IPS DF 4.7 (cell line): ENCODE measurements at regions not wholly inside any gene's neighbourhood (a gene's known extent, or its start where the extent isn't known, plus 50 kb on each side); places are given as distances from the start of the nearest gene placed in this dataset.
"Not testable (repeated sequence)": the region's sequence is repeated elsewhere in the genome, so short reads cannot be mapped to it uniquely, and the experiment has no call there.

Experiments used
- DNase-seq: peaks from one replicate; pipeline ENCODE4 v3.0.0-alpha.2; 2013; ENCODE audit warnings: low spot score; ENCODE audit errors: extremely low read depth

DNA sequence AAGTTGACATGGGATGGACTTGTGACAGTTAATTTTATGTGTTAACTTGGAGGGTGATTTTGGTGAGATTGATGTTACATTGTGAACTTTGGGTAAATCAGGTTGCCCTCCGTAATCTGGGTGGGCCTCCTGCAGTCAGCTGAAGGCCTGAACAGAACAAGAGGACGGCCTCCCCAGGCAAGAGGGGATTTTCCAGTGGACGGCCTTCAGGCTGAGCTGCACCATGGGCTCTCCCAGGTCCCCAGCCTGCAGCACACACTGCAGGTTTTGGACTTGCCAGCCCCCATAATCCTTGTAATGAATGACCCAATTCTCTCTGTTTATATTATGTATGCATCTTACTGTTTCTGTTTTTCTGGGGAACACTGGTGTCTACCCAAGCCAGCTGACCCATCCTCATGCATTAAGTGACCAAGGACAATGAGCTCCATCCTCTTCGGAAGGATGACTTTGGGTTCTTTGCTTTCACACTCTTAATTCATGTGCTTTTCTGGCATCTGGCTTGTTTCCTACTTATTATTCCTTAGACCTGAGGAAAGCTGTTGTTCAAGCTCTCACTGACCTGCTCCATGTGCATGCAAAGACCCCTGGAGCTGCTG lies 64.2 kb downstream of the DACT2 start:
- DNase-seq, result no peak

DNA sequence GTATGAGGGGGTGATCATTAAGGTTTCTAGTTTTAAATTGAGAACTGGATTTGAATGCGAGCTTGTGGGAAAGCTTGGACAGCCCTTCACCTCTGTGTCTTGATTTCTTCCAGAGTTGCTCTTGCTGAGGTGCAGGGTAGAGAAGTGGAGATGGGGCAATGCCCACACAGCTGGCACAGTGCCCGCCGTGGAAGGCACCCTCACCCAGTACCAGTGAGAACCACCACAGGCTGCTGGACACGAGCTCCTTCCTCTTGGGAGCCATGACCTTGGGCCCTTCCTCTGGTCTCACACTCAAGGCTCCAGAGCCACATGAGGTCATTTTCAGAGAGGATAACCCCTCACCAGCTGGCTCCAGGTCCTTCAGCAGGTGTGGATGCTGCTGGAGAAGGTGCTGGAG lies 67.3 kb downstream of the DACT2 start:
- no peak for DNase-seq

DNA sequence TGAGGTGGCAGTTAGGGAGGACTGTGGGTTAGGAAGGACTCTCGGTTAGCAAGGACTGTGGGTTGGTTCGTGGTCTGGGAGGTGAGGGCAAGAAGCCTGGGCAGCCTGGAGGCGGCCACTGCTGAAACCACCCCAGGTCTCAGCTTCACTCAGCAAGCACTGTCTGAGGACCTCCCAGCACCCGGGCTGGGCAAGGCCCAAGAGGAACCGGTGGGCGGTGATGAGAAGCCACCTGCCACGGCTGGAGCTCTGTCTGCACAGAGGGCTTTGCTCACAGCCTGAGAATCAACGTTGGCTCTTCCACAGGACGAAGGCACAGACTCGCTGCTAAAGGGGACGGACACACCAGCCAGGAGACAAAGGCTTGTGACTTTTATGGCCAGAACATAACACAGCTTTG lies 69.3 kb downstream of the DACT2 start:
- DNase-seq, result no peak

DNA sequence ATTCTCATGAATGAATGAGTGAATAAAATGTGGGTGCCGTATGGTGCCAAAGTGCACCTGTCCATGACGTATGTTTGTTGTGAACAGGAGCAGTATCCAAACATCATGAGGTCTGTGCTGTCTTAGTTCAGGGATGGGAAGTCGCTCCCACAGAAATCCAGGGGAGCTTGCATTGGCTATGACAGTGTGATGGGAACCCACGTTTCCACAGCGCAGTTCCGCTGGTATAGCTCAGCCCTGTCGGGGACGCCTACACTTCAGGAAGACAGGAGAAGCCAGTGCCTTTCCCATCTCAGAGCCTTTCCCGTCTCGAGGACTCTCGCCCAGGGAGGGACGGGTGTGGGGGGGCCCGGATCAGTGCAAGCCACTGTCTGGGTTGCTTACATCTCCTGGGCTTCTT lies 69.8 kb downstream of the DACT2 start:
- DNase-seq, result no peak

DNA sequence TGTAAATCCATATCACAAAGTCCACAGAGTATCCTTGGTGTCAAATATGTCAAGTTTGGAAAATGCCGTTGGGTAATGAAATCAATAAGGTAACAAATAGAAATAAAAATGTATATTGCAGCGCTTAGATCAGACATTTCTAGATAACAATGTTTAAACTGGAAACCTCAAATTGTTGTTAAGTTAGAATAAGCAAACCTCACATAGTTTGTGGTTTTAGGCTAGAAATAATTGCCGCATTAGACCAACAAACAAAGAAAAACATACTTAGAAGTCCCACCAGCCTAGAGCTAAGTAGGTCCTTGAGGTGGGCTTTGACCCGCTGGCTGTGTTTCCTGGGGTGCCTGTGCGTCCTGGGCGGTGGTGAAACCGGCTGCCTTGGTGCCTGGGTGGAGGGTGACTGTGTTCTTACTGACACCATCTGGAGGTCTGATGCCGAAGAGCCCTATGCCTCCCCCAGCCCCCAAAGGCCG lies 71.4 kb downstream of the DACT2 start:
- DNase-seq, result no peak

DNA sequence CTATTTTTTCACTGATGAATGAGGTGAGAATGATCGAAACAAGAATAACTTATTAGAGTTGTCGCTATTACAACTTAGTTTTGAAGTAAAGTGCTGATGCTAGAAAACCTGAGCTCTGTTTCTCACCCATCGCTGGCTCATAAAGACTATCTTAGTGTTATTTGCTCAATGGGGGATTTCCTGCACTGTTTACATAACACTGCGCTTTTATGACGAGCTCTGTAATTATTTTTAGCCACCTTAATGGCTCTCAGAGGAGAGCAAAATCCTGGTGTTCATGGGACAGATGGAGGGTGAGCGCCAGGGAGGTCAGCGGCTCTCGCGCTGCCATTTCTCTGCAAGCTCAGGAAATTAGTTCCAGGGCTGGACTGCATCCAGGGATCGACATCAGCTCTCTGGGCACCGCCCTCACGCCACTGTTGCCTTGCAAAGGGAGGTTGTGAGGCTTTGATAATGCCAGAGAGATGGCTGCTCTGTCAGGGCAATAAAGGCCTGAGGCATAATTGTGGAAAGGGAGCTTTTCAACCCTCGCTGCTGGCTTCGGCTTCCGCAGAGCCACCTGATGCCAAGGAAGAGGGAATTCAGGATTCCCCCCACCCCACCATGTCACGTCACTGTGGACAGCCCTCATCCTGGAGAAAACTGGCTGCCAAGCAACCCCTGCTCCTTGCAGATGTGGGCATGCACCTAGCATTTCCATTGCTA lies 72.0 kb downstream of the DACT2 start:
- no peak for DNase-seq

DNA sequence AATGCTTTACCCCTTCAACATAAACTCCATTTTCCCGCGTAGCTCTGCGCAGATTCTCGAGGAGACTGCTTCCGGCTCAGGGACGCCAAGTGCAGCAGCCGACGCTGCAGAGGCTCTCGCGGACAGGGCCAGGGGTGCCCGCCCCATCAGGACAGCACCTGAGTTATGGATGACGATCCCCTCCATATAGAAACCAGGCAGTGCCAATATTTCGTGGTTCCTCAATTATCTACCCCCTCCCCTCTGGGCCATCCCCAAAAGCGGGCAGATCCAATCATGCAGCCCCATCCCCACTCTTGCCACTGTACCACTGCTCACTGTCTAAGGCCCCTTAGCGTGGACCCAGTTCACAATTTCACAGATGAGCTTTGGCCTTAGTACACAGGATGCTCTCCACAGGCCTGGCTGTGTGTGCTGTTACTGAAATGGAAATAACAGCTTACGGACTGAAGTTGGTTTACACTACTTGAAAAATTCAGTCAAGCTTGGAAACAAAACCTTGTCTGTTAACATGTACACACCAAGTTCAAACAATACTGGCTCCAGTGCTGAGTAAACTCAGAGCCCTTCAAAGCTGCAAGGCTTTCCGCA lies 74.5 kb downstream of the DACT2 start:
- no peak for DNase-seq

DNA sequence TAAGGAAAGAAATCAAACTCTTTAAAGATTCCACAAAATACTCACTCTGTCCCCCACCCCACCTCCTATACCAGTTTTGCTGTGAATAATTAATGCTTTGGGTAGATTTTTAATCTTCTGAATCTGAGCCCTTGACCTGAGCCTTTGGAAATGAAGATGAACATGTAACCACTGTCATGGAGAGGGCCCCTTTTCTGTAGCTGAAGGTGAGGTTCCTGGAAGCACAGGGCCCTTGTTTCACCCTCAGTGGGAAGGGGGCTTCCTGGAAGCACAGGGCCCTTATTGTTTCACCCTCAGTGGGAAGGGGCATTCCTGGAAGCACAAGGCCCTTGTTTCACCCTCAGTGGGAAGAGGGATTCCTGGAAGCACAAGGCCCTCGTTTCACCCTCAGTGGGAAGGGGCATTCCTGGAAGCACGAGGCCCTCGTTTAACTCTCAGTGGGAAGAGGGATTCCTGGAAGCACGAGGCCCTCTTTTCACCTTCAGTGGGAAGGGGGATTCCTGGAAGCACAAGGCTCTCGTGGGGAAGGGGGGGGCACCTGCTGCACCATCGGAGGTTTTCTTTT lies 75.7 kb downstream of the DACT2 start:
- no peak for DNase-seq

DNA sequence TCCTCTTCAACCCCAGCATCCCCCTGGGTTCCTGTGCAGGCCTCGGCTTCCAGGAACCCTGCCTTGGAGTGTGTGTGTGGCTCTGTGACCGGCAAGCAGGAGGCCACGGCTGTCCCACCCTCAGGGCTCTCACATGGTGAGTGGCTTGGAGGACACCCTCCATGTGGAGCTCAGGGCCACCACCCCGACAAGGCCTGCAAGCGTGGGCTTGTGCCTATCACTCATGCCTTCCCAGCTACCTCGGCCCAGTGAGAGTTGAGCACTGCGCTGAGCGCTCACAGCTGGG lies 76.7 kb downstream of the DACT2 start:
- no peak for DNase-seq

DNA sequence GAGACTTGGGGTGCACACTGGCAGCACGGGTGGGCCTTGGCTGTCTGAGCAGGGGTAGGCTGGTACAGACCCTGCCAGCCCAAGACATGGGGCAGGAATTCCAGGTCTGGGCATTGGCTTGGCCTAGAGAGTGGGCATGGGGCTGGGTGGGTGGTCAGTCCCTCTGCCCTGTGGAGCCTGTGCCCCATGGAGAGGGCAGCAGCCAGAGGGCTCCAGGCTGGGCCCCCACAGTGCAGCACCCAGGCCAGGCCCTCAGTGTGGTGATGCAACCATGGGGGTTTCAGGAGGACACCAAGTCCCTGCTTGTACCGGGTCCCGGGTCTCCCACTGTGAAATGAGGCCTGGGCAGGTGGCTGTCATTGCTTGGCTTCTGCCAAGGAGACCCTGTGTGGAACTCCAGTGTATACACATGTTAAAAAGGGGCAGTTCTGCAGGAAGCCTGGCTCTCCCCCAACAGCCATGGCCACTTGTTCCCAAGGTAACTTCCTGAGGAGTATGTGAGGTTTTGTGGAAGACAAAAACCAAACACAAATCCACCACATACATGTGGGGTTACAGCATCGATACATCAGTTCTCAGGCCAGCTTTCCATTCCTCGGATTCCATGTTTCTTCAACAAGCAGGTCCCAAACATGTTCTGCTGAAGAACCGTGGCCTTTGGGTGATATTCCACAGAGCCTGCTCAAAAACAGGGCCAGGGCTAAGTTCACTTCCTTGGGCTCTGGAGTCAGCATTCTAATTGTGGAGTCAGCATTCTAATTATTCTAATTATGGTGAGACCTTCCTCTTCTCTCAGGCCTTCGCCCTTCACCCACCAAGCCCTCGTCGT lies 77.3 kb downstream of the DACT2 start:
- DNase-seq, result no peak

DNA sequence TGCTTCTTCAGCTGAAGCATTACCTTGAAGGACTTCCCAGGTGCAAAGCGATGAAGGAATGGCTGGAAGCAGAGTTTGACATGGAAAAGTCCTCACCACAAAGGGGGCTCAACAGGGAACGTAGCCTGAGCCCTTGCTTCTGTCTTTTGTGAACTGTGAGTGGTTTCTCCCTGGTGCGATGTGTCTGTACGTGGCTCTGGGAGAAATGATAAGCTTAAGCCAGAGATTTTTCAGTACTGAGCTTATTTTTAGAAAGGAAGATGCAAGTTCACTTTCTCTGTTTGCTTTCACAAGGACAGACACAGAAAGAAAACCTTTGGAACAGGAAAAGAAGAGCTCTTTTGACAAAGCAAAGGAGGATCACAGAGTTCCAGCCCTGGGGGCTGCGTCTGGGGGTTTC lies 79.4 kb downstream of the DACT2 start:
- no peak for DNase-seq

DNA sequence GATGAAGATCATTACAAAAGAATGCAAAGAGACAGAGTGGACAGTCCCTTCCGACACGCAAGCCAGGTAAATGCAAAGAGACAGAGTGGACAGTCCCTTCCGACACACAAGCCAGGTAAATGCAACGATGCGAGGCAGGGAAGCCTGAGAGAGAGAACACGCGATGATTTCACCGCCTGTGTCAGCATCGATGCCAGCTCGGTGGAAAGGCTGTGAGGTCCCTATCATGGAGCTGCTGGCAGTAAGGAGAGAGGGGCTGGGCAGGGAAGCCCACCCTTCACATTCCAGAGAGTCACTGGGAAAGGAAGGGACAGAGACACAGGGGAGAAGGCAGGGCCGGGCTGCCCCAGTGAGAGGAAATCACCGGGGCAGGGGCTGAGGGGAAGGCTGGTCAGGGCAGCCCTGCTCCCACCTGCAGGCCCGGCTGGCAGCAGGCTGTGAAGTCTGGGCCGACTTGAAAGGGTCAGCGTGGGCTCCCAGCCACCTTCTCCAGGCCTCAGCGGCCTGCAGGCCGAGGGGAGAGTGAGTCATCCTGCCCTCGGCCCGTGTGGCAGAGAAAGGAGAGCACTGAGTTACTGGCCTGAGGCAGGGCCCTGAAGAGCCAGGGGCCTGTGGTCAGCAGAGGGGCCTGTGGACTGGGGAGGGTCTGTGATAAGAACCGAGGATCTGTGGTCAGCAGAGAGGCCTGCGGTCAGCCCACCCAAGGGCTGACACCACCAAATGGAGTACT lies 80.4 kb downstream of the DACT2 start:
- no peak for DNase-seq

DNA sequence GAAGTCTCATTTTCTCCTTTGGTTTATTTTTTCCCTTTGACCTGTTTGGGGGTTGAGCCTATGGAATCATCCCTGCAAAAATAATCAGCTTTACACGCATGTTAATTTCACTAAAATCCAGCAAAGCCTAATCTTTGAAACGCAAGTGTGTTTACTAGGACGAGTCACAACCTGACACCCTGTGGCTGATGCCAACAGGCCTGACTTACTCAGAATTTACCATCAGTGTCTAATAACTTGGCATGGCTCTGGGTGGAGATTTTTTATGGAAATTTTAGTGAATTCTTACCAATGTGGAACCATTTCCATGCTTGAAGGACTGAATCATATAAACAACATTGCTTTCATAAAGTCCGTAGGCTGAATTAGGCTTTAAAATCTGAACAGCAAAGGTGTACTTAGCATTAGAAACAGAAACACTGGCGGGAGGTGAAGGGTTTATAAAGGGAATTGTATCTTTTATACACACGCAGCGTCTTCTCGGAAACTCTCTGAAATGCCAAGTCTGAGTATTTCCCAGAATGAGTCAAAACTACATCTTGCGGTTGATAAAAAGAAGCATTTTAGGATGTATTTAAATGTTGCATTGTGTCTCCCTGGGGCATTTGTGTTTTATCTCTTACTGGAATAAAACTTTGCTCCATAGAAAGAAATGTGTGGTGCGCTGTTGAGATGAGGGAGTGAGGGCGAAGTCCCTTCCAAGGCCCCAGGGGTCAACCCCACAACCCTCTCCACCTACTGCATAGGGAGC lies 81.2 kb downstream of the DACT2 start:
- no peak for DNase-seq

DNA sequence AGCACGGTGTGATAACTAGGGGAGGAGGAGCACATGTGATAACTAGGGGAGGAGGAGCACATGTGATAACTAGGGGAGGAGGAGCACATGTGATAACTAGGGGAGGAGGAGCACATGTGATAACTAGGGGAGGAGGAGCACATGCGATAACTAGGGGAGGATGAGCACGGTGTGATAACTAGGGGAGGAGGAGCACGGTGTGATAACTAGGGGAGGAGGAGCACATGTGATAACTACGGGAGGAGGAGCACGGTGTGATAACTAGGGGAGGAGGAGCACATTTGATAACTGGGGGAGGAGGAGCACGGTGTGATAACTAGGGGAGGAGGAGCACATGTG lies 85.7 kb downstream of the DACT2 start:
- DNase-seq, result not testable (repeated sequence)

DNA sequence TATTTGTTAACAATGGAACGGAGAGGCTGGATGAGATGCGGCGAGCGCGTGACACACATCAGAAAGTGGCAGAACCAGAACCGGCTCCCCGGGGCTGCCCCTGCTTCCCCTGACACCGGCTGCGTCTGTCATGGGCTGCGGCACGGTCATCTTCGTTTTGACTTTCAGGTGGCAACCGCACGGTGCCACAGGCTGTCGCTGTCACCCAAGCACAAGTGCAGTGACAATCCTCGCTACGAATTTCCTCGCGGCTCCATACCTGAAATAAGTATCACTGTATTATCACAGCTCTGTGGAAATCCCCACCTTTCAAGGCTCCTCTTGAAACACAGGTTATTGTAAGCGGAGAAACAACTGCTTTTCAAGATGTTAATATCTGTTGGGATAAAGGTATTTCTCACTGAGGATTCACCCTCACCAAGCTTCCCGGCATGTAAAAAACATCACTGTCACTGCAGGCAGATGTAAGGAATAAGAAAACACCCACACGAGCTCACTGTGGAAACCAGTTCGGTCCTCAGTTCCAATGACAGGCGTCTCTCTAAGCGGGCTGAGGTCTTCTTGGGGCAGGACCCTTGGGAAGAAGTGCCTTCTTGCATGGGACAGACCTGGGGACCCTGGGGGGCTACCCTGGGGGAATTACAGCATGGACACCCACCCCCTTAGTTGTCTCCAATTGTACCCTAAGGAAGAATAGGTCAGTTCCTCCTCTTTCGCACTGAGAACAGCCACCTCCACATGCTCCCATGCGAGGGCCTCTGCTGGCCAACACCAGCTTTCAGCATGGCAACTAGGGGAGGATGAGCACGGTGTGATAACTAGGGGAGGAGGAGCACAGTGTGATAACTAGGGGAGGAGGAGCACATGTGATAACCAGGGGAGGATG lies 86.3 kb downstream of the DACT2 start:
- DNase-seq, result no peak

DNA sequence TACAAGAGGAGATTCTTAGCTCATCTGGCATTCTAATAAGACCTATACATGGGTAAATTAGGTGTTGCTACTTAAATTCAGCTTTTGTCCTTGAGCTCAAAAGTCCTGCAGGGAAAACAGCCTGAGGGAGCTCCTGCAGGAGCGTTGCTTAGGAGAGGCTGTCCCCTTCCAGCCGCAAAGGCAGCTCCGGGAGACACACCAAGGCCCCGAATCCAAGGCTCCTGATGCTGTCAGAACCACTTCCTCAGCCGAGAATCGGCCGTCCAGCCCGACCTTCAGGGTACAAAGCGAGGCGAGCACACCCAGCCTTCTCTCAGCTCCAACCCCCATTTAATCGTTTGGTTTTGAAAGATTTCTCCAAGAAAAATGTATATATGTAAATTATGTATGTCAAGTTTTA lies 87.0 kb downstream of the DACT2 start:
- DNase-seq, result no peak

DNA sequence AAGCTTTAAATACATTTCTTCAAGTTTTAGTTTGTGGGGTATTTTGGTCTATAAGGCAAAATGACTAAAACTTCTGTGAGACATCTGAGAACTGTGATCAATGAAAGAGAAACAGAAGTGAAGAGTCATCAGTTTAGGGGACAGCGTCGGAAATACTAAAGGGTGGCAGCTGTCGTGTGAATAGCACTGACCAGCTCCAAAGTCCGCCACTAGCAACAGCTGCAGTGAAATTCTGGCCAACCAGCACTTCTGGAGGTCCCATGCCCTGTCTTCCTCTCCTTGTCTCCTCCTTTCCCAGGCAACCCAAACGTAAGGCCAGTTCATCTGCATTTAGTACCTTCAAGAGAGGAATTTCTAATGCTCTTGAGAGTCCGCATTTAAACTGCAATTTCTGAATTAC lies 87.5 kb downstream of the DACT2 start:
- DNase-seq, result no peak

DNA sequence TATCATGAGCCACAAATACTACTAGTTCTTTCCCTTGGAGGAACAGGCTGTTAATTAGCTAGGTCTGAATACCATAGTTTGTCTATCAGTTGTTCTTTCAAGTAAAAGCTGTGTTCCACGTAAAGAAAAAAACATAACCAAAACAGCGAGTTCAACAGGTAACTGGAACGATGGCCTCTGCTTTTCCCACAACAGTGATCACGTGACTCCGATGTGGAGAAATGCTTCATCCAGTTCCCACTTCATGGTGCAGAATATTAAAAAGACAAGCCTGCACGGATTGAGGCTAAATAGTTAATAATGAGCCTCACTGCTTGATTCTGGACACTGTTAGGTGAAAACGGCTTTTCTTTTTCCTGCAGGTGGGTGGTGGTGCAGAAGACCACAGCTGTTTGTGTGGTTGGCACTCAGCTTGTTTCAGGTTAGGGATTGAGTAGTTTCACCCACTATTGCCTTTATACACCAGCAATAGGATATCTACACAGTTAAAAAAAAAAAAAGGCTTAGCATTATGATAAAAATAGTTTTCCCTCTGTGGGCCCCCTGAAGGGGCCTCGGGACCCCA lies 88.1 kb downstream of the DACT2 start:
- no peak for DNase-seq

DNA sequence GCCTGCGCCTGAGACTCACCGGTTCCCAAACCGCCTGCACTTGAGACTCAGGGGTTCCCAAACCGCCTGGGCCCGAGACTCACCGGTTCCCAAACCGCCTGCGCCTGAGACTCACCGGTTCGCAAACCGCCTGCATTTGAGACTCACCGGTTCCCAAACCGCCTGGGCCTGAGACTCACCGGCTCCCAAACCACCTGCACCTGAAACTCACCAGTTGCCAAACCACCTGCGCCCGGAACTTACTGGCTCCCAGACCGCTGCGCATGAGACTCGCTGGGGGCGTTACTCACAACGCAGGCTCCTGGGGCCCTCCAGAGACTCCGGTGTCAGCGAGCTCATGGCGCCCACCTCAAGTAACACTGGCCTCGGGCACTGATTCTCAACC lies 90.2 kb downstream of the DACT2 start:
- no peak for DNase-seq
